HG03378 (cell line): ENCODE measurements at regions not wholly inside any gene's neighbourhood (a gene's known extent, or its start where the extent isn't known, plus 50 kb on each side); places are given as distances from the start of the nearest gene placed in this dataset.

Experiments
- ATAC-seq: cut with Tn5 transposase; IDR thresholded peaks from one replicate; pipeline ENCODE4 v1.9.1; 2021; ENCODE audit warnings: mild to moderate bottlenecking, moderate library complexity; ENCODE audit not compliant: unreplicated experiment

DNA sequence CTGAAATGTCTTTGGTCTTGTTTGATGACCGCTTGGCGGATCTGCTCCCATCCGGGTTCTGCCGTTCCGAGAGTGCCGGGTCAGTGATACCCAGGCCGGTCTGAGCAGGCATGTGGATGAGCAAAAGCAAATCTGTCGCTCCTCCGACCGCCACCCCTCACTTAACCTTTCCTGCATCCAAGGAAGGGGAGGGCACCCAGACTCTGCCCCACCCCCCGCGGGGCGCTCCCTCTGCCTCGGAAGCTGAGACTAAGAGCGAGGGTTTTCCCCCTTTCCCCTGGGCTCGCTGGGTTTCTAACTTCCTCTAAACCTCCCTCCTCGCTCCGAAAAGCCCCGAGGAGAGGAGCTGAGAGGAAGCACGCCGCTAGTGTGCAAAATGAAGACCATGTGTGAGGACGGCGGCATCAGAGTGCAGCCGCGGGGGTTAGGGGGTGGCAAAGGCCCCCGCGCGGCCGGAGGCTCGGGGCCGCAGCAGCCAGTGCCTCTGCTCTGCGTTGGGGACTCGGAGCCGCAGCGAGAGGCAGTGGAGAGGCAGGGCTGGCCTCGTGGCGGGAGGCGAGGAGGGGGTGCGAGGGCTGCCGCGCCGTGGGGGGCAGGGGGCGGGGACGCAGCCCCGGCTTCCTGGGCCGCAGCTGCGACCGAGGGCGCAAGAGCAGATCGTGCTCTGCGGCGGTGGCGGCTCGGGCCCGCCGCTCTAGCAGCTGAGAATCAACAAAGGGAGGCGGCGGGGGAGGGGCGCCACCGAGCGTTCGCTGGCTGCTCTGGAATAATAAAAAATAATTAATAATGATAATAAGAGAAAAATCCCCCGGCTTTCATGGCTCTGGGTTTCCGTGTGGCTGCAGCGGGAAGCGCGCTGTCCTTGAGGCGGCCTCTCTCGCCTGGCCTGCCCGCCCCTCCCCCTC, 55.8 kb upstream of the BCOR start:
- ATAC-seq, result peak; percentile 45

DNA sequence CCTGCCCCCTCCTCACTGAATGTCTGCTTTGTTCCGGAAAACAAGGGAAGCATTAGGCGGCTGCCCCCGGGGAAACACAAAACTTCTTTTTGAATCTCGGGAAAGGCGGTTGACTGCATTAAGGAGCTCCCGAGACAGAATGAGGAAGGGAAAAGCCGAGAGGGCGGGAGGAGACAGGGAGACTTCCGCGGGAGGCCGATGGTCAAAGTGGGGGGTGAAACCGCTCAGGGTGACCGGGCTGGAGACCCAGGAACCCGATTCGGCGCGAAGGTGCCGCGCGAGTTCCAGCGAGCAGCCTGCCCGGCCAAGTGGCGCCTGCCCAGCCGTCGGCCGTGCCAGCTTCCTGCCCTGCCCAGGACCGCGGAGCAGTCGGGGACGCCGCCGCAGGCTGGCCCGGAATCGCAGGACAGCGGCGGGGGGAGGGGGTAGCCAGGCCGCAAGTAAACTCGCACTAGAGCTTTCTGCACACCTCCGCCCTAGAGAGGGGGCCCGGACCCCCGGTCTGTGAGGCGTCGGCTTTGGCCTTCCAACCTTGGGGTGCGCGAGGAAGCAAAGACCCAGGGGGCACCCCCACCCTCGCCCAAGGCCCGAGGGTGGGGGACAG, 55.1 kb upstream of the BCOR start:
- ATAC-seq, result no peak

DNA sequence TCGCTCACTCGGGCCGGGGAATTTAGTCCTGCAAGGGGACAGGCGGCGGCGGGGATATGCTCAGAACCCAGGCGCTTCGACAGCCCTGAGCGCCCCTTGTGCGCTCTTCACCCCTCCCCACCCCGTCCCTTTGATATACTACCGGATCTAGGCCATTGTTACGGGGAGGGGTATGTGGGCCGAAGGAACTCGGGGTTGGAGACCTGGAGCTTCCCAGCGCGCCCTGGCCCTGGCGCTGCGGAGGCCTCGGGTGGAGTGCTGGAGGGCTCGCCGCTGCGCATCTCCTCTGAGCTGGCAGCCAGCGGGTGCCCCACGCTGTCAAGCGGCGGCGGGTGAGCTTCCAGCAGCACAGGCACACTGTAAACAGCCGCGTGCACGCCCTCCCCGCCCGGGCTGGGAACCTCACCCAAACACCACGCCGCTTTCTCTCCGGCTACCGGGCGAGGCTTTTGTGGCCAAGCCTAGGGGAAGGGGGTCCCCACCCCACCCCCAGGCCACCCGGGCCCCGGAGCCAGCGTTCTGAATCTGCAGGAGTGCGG, 54.5 kb upstream of the BCOR start:
- ATAC-seq, result no peak

DNA sequence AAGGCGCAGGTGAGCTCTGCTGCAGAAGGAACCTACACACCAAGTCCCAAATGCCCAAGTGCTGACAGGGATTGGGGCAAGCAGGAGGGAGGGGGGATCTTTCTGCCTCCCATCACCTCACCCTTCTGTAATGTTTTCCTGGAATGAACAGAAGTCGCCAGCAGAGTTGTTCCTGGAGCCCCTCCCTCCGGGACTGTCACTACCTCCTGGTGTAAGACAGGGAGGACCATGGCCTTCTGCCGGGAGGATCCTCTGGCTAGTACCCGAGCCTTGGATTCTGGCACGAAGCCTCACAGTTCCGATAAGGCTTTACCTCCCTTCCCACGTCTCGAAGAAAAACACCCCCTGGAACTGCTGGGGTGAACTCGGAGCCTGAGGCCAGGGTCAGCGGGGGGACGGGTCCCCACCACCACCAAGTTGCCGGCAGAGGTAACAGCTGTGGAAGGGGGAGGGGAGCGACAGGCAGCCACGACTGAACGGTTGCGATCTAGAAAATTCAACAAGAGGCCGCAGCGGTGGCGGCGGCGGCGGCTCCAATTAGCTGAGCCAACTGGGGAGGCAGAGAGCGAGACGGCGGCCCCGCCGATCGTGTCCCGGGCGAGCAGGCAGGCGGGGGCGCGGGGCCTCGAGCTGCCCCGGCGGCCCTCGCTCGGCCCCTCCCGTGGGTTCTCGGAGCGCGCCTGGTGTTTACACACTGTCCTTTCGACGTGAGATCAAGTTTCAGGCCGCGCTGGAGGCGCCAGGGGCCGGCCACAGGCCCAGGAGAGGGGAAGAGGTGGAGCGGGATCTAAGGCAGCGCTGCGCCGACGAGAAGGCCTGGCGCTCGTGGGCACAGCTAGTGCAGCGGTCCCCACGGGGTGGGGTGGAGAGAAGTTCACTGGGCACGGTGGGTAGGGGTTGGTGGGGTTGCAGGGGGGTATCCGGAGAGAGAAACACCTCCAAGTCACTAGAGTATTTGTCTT, 53.7 kb upstream of the BCOR start:
- ATAC-seq, result no peak

DNA sequence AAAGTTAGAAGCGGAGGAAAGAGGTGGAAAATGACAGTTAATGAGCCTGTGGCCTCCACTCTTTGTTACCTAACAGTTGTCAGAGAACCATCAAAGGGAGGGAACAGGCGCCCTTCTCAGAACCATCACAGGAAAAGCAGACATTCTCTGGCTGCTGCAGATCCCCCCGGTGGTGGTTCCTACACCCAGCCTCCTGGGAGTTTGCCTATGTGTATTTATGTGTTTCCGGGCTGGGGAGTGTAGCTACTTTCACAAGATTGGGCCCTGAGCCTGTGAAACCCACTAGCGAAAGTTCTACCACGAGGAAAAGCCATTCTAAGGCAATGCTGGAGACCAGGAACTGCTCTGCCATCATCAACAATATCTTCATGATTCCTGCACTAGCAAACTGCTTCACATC, 52.7 kb upstream of the BCOR start:
- ATAC-seq, result no peak

DNA sequence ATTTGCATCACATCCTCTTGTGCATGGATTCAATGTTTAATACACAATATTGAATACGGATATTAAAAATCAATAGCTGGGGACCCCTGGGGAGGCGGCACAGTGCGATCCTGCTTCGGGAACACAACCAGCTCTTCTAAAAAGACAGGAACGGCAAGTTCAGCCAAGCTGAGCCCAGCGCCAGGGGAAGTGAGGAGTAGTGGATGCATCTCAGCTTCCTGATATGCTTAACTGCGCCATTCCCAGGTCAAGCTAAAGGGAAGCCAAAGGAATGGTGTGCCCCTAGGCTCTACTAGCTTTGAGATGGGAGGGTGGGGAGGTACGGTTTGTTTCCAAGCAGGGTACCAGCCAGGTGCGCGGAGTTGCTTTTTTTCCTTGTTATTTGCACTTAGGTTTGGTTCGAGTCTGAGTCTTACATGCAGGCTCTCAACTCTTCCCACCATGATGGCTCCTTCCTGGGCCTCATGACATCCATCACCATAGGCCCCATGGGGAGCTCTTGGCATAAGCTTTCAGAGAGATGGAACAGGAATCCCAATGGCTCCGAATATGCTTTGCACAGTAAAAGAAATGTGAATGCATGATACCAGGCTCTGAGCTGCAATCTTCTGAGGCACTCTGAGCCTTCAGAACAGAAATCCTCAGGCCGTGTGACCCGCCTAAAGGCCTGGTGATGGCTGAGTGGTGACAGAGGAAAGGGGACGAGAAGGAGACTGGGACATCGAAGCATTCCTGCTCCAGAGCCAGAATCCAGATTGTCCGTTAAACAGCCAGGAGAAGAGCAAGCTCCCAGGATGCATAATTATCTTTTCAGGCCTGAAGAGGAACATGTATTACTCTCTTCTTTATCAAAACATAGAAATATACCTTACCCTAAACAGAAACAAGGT, 51.8 kb upstream of the BCOR start:
- ATAC-seq, result no peak

DNA sequence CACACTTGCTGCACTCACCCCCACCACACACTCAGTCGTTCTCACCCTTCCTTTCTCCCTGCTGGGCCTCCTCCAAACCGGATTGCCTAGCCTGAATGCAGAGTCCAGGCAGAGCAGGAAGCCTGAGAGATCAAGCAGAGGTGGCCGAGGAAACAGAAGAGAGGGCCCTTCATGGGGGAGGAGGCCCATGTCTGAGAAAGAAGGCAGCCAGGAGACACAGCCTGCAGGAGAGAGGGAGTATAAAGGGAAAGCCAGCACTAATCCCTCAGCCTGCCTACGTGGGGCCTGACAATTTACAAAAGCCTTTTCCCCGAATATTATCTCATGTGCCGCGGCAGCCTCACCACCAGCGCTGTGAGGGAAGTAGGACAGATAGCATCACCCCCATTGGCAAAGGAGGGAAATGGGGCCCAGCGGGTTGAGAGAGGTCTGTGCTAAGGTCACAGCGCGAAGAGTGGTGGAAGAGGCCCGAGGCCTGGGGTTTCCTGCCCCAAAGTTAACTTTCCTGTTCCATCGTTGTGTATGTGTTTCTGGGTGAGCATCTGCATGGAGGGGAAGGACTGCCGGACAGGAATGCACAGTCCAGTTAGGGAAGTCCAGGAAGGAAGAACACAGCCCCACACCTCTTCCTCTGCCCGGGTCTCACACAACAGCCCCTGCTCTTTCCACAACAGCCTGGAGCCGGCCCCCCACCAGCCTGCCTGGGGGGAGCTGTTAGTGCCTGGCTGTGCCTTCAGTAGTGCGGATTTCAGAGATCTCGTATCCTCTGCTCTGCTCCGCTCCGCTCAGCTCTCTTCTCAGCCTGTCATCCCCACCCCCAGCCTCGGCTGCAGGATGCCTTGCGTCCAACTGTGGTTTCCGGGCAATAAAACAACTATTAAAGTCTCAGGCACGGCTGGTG, 50.9 kb upstream of the BCOR start:
- no peak for ATAC-seq

DNA sequence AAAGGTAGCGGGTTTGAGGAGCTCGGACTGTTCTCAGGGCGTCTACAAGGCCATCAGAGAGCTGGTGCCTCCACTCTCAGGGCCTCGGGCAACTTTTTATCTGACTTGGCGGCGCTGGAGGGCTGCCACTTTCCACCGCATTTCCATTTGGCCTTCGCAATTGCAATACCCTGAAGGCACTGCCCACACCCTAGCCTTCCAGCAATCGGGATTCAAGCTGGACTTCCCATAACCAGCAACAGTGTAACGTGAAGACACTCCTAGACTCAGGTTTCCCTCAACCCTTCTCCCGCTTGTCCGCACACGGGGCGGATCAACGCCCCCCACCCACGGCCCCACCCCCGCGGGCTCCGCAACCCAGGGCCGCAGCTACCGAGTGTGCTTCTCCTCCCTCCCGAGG, 50.2 kb upstream of the BCOR start:
- no peak for ATAC-seq
